ENCODE measurements at regions not wholly inside any gene's neighbourhood (a gene's known extent, or its start where the extent isn't known, plus 50 kb on each side); places are given as distances from the start of the nearest gene placed in this dataset.

DNA sequence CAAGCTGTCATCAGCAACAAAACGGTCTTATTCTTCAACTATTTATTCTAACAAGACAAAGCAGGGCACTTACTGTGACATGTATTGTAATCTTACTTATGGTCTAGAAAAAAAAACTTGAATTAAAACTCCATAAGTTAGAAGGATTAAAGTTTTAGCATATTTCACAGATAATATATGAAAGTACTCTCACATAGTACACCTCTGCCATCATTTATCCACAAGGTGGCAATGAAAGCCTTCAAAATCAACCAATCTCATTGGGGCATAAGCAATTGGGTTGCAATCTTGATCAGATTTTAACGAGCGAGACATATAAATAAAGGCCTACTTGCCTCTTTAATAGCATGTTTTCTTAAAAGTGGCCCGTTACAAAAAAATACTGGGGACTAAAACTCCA lies 1382.9 kb downstream of the FAM133A start:
- Histone ChIP-seq H3K79me2 (ENCODE audit: insufficient read depth, low read length) (no peaks in the 10 kb centered on the region), H3K4me3 (ENCODE audit: insufficient read depth, low read length) (no peak overlapping the region), H3K4me1 (ENCODE audit: insufficient read depth, low read length) (peaks cover 43% of the 10 kb centered on the region), H3K27me3 (ENCODE audit: insufficient read depth, low read length) (no peaks in the 10 kb centered on the region), H4K20me1 (ENCODE audit: insufficient read depth, low read length) (no peaks in the 10 kb centered on the region), H3K4me2 (ENCODE audit: insufficient read depth, low read length) (no peak overlapping the region), H2AFZ (ENCODE audit: low read length) (no peak overlapping the region), H3K36me3 (ENCODE audit: insufficient read depth, low read length) (no peaks in the 10 kb centered on the region), H3K27ac (ENCODE audit: low read depth, low read length) (peak overlapping the region; percentile 17), H3K9me3 (ENCODE audit: low read depth, low read length) (no peaks in the 10 kb centered on the region)
- TF ChIP-seq, protein P1, sequence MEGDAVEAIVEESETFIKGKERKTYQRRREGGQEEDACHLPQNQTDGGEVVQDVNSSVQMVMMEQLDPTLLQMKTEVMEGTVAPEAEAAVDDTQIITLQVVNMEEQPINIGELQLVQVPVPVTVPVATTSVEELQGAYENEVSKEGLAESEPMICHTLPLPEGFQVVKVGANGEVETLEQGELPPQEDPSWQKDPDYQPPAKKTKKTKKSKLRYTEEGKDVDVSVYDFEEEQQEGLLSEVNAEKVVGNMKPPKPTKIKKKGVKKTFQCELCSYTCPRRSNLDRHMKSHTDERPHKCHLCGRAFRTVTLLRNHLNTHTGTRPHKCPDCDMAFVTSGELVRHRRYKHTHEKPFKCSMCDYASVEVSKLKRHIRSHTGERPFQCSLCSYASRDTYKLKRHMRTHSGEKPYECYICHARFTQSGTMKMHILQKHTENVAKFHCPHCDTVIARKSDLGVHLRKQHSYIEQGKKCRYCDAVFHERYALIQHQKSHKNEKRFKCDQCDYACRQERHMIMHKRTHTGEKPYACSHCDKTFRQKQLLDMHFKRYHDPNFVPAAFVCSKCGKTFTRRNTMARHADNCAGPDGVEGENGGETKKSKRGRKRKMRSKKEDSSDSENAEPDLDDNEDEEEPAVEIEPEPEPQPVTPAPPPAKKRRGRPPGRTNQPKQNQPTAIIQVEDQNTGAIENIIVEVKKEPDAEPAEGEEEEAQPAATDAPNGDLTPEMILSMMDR (IDR thresholded peaks at IDR 0.05; ENCODE audit: extremely low read depth, low read depth, low read length) = peak; percentile 35
- DNase-seq (ENCODE audit: insufficient read length, low spot score, missing footprints) = no peak

DNA sequence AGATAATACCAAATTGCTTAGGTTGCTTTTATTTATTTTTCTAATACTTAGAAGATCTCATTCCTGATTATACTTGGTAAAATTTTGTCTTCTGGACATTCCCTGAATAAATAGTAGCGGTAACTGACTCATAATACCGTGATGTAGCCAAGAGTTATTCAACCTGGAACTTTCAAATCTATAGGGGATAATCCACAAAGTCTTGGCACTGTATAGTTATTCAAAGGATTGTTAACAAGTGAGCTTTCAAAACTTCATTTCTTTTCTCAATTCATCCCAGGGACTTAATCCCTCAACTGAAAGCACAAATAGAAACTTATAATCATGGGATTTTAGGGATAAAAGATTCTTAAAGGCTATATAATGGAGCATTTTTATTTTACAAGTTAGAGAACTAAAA lies 1383.3 kb downstream of the FAM133A start:
- no peak for DNase-seq (ENCODE audit: insufficient read length, low spot score, missing footprints)
- Histone ChIP-seq H3K27me3 (ENCODE audit: insufficient read depth, low read length) (no peaks in the 10 kb centered on the region), H4K20me1 (ENCODE audit: insufficient read depth, low read length) (no peaks in the 10 kb centered on the region), H3K36me3 (ENCODE audit: insufficient read depth, low read length) (no peaks in the 10 kb centered on the region), H3K4me2 (ENCODE audit: insufficient read depth, low read length) (peak overlapping the region; percentile 4), H3K4me1 (ENCODE audit: insufficient read depth, low read length) (peaks cover 43% of the 10 kb centered on the region), H3K9me3 (ENCODE audit: low read depth, low read length) (no peaks in the 10 kb centered on the region), H3K4me3 (ENCODE audit: insufficient read depth, low read length) (no peak overlapping the region), H3K79me2 (ENCODE audit: insufficient read depth, low read length) (no peaks in the 10 kb centered on the region), H3K27ac (ENCODE audit: low read depth, low read length) (peak overlapping the region; percentile 17), H2AFZ (ENCODE audit: low read length) (no peak overlapping the region)
- TF ChIP-seq, protein P1 (IDR thresholded peaks at IDR 0.05; ENCODE audit: extremely low read depth, low read depth, low read length) = no peak

DNA sequence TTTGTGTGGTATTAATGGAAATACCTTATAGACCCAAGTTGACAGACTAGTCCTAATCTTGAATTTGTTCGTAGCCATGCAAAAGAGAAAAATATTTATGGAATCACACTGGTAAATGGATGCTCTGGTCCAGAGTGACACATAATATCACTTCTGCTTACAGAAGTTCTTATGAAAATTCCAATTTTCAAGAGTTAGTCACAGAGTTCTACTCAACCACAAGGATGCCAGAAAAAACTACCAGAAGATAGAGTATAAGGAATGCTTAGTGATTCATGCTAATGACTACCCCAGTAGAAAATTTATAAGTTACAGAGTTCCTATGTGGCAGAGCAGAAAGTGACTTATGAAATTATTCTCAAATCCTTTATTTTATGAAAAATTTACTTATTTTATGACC lies 1384.8 kb downstream of the FAM133A start:
- no peaks in the 10 kb centered on the region for H3K79me2 ChIP-seq (ENCODE audit: insufficient read depth, low read length)
- H3K27ac ChIP-seq (ENCODE audit: low read depth, low read length) = peak overlapping the region; percentile 67
- no peaks in the 10 kb centered on the region for H3K36me3 ChIP-seq (ENCODE audit: insufficient read depth, low read length)
- no peaks in the 10 kb centered on the region for H3K9me3 ChIP-seq (ENCODE audit: low read depth, low read length)
- TF ChIP-seq, protein P1 (IDR thresholded peaks at IDR 0.05; ENCODE audit: extremely low read depth, low read depth, low read length) = no peak
- no peak overlapping the region for H3K4me3 ChIP-seq (ENCODE audit: insufficient read depth, low read length)
- peaks cover 45% of the 10 kb centered on the region for H3K4me1 ChIP-seq (ENCODE audit: insufficient read depth, low read length)
- H4K20me1 ChIP-seq (ENCODE audit: insufficient read depth, low read length) = no peaks in the 10 kb centered on the region
- no peak for DNase-seq (ENCODE audit: insufficient read length, low spot score, missing footprints)
- peak overlapping the region; percentile 26 for H3K4me2 ChIP-seq (ENCODE audit: insufficient read depth, low read length)
- H3K27me3 ChIP-seq (ENCODE audit: insufficient read depth, low read length) = no peaks in the 10 kb centered on the region
- no peak overlapping the region for H2AFZ ChIP-seq (ENCODE audit: low read length)

DNA sequence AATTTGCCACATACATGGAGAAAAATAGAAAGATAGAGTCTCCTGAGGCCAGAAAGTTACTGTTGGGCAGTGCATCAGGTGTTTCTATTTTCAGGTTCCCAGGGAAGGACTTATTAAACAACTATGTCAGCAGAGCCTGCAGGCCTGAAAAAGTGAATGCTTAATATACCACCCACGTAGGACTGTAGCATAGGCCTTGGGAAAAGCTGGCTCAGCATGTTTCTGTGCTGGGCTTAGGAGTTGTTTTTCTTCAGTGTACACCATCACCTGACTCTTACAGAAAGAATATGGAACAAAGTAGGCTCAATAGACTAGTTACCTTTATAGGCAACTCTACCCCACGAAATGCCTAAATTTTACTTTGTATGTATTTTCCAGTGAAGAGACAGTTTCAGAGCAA lies 1385.9 kb downstream of the FAM133A start:
- Histone ChIP-seq H2AFZ (ENCODE audit: low read length) (no peak overlapping the region), H3K4me2 (ENCODE audit: insufficient read depth, low read length) (no peak overlapping the region), H3K36me3 (ENCODE audit: insufficient read depth, low read length) (no peaks in the 10 kb centered on the region), H3K4me1 (ENCODE audit: insufficient read depth, low read length) (peaks cover 45% of the 10 kb centered on the region), H3K79me2 (ENCODE audit: insufficient read depth, low read length) (no peaks in the 10 kb centered on the region), H3K27me3 (ENCODE audit: insufficient read depth, low read length) (no peaks in the 10 kb centered on the region), H3K27ac (ENCODE audit: low read depth, low read length) (peak overlapping the region; percentile 62), H3K4me3 (ENCODE audit: insufficient read depth, low read length) (no peak overlapping the region), H4K20me1 (ENCODE audit: insufficient read depth, low read length) (no peaks in the 10 kb centered on the region), H3K9me3 (ENCODE audit: low read depth, low read length) (no peaks in the 10 kb centered on the region)
- TF ChIP-seq, protein P1 (IDR thresholded peaks at IDR 0.05; ENCODE audit: extremely low read depth, low read depth, low read length) = no peak
- DNase-seq (ENCODE audit: insufficient read length, low spot score, missing footprints) = no peak
